Neural progenitor cell (in vitro differentiated cells): ENCODE measurements at regions not wholly inside any gene's neighbourhood (a gene's known extent, or its start where the extent isn't known, plus 50 kb on each side); places are given as distances from the start of the nearest gene placed in this dataset.
"Not testable (repeated sequence)": the region's sequence is repeated elsewhere in the genome, so short reads cannot be mapped to it uniquely, and the experiment has no call there.

ENCODE experiments used
- DNase-seq: peaks from one replicate; pipeline ENCODE4 v3.0.0-alpha.2; 2016; ENCODE audit warnings: low spot score
- H2AFZ ChIP-seq: fragments of 200-600 bp; sonication (generic); replicated peaks from 2 replicates; pipeline ENCODE4 v1.6.1; 2016; ENCODE audit warnings: antibody characterized with exemption
- H3F3A ChIP-seq: fragments of 200-600 bp; sonication (generic); 2 replicates; pipeline ENCODE4 v1.6.1; 2016; ENCODE audit warnings: antibody characterized with exemption, low read depth
- H3K27ac ChIP-seq: fragments of 200-600 bp; sonication (generic); 2 replicates; pipeline ENCODE4 v1.5.1; 2016; ENCODE audit warnings: mild to moderate bottlenecking
- H3K27me3 ChIP-seq: fragments of 200-600 bp; sonication (generic); 2 replicates; pipeline ENCODE4 v1.6.1; 2016; ENCODE audit warnings: mild to moderate bottlenecking, moderate library complexity
- H3K36me3 ChIP-seq: fragments of 200-600 bp; sonication (generic); 2 replicates; pipeline ENCODE4 v1.5.1; 2016
- H3K4me1 ChIP-seq: fragments of 200-600 bp; sonication (generic); 2 replicates; pipeline ENCODE4 v1.6.1; 2016; ENCODE audit warnings: mixed run types
- H3K4me2 ChIP-seq: fragments of 200-600 bp; sonication (generic); 2 replicates; pipeline ENCODE4 v1.6.1; 2016
- H3K4me3 ChIP-seq: fragments of 200-600 bp; sonication (generic); 2 replicates; pipeline ENCODE4 v1.5.1; 2016
- H3K79me2 ChIP-seq: fragments of 200-600 bp; sonication (generic); 2 replicates; pipeline ENCODE4 v1.6.1; 2016; ENCODE audit warnings: low read depth
- H3K9ac ChIP-seq: fragments of 200-600 bp; sonication (generic); 2 replicates; pipeline ENCODE4 v1.6.1; 2016
- H3K9me3 ChIP-seq: fragments of 200-600 bp; sonication (generic); 2 replicates; pipeline ENCODE4 v1.5.1; 2016; ENCODE audit warnings: low read depth
- H4K20me1 ChIP-seq: fragments of 200-600 bp; sonication (generic); 2 replicates; pipeline ENCODE4 v1.6.1; 2016; ENCODE audit warnings: low read depth
- H3K27ac Mint-ChIP-seq: 3 replicates; pipeline ENCODE4 v1.8.0; 2021; ENCODE audit warnings: mixed read lengths
- H3K27me3 Mint-ChIP-seq: 2 replicates; pipeline ENCODE4 v1.8.0; 2022; ENCODE audit warnings: low read depth, mild to moderate bottlenecking, inconsistent platforms, moderate library complexity, mixed read lengths; ENCODE audit not compliant: insufficient read depth
- H3K36me3 Mint-ChIP-seq: 3 replicates; pipeline ENCODE4 v1.8.0; 2021; ENCODE audit warnings: mixed read lengths
- H3K4me1 Mint-ChIP-seq: 3 replicates; pipeline ENCODE4 v1.8.0; 2021; ENCODE audit warnings: mixed read lengths
- H3K4me3 Mint-ChIP-seq: 3 replicates; pipeline ENCODE4 v1.8.0; 2021; ENCODE audit warnings: mild to moderate bottlenecking, moderate library complexity, mixed read lengths
- H3K9me3 Mint-ChIP-seq: 3 replicates; pipeline ENCODE4 v1.8.0; 2020; ENCODE audit warnings: mixed read lengths
- CTCF ChIP-seq: fragments of 200-600 bp; sonication (generic); IDR thresholded peaks from 2 replicates; pipeline ENCODE4 v1.5.1; 2017; ENCODE audit warnings: antibody characterized with exemption, mild to moderate bottlenecking
- EZH2 ChIP-seq: fragments of 200-600 bp; sonication (generic); IDR thresholded peaks from 2 replicates; pipeline ENCODE4 v1.6.1; 2017; ENCODE audit warnings: antibody characterized with exemption, mild to moderate bottlenecking, moderate library complexity
- EZH2phosphoT487 ChIP-seq: fragments of 200-600 bp; sonication (generic); IDR thresholded peaks from 2 replicates; pipeline ENCODE4 v1.6.1; 2017; ENCODE audit warnings: antibody characterized with exemption

- DNase-seq = no peak
- Histone ChIP-seq H3K4me1 (no peaks in the 10 kb centered on the region), H3K4me3 (no peak overlapping the region), H2AFZ (no peak overlapping the region), H4K20me1 (no peaks in the 10 kb centered on the region), H3K27ac (no peak overlapping the region), H3K79me2 (no peaks in the 10 kb centered on the region), H3K9me3 (no peaks in the 10 kb centered on the region), H3K9ac (no peak overlapping the region), H3F3A (no peaks in the 10 kb centered on the region), H3K27me3 (no peaks in the 10 kb centered on the region), H3K36me3 (no peaks in the 10 kb centered on the region), H3K4me2 (no peak overlapping the region)
- H3K27me3 Mint-ChIP-seq = no peaks in the 10 kb centered on the region
- H3K4me3 Mint-ChIP-seq = no peak overlapping the region
- no peaks in the 10 kb centered on the region for H3K36me3 Mint-ChIP-seq
- H3K4me1 Mint-ChIP-seq = no peaks in the 10 kb centered on the region
- H3K27ac Mint-ChIP-seq = no peak overlapping the region
- peaks cover 13% of the 10 kb centered on the region for H3K9me3 Mint-ChIP-seq
- TF ChIP-seq EZH2 (no peak), EZH2phosphoT487 (no peak), CTCF (no peak)
Measured at GRCh38 chr4:110332483-110332882, 134.1 kb upstream of the ELOVL6 start.

- H3K4me2 ChIP-seq, H3K4me1 Mint-ChIP-seq, H3K27me3 ChIP-seq, H3K36me3 Mint-ChIP-seq, H3K4me3 ChIP-seq, H3K4me1 ChIP-seq, H3K4me3 Mint-ChIP-seq, H3K27ac ChIP-seq, H2AFZ ChIP-seq, H4K20me1 ChIP-seq, H3K36me3 ChIP-seq, H3K27me3 Mint-ChIP-seq, H3K79me2 ChIP-seq, DNase-seq, H3K27ac Mint-ChIP-seq, H3K9ac ChIP-seq, H3F3A ChIP-seq, H3K9me3 ChIP-seq: not testable (repeated sequence)
- peaks cover 15% of the 10 kb centered on the region for H3K9me3 Mint-ChIP-seq
Measured at GRCh38 chr4:110326426-110326825, 128.0 kb upstream of the ELOVL6 start.

- Mint-ChIP-seq H3K27ac (no peak overlapping the region), H3K9me3 (no peaks in the 10 kb centered on the region), H3K4me1 (no peaks in the 10 kb centered on the region), H3K27me3 (no peaks in the 10 kb centered on the region), H3K4me3 (no peak overlapping the region), H3K36me3 (no peaks in the 10 kb centered on the region)
- Histone ChIP-seq H3K9me3 (no peaks in the 10 kb centered on the region), H3K4me3 (no peak overlapping the region), H3K27ac (no peak overlapping the region), H3K79me2 (no peaks in the 10 kb centered on the region), H3K4me1 (no peaks in the 10 kb centered on the region), H3K36me3 (no peaks in the 10 kb centered on the region), H2AFZ (peak overlapping the region; percentile 62), H3K4me2 (no peak overlapping the region), H3K9ac (no peak overlapping the region), H4K20me1 (no peaks in the 10 kb centered on the region), H3K27me3 (no peaks in the 10 kb centered on the region), H3F3A (no peaks in the 10 kb centered on the region)
- no peak for DNase-seq
- TF ChIP-seq EZH2phosphoT487 = no peak
- no peak for TF ChIP-seq CTCF
- no peak for TF ChIP-seq EZH2
Measured at GRCh38 chr4:110310795-110311194, 112.4 kb upstream of the ELOVL6 start.

GRCh38 chr4:110309675-110310074 lies 111.3 kb upstream of the ELOVL6 start:
- H3K4me3 Mint-ChIP-seq = no peak overlapping the region
- TF ChIP-seq EZH2 = no peak
- TF ChIP-seq CTCF = no peak
- TF ChIP-seq EZH2phosphoT487 = no peak
- Histone ChIP-seq H3K27ac (no peak overlapping the region), H3K79me2 (no peaks in the 10 kb centered on the region), H2AFZ (no peak overlapping the region), H3K9me3 (no peaks in the 10 kb centered on the region), H4K20me1 (no peaks in the 10 kb centered on the region), H3K4me2 (no peak overlapping the region), H3K36me3 (no peaks in the 10 kb centered on the region), H3K4me3 (no peak overlapping the region), H3F3A (no peaks in the 10 kb centered on the region), H3K9ac (no peak overlapping the region), H3K27me3 (no peaks in the 10 kb centered on the region), H3K4me1 (no peaks in the 10 kb centered on the region)
- H3K36me3 Mint-ChIP-seq = no peaks in the 10 kb centered on the region
- H3K9me3 Mint-ChIP-seq = no peaks in the 10 kb centered on the region
- no peaks in the 10 kb centered on the region for H3K27me3 Mint-ChIP-seq
- peak overlapping the region; percentile 12 for H3K27ac Mint-ChIP-seq
- no peak for DNase-seq
- H3K4me1 Mint-ChIP-seq = no peaks in the 10 kb centered on the region
